Hepatocyte (in vitro differentiated cells): ENCODE measurements at regions not wholly inside any gene's neighbourhood (a gene's known extent, or its start where the extent isn't known, plus 50 kb on each side); places are given as distances from the start of the nearest gene placed in this dataset.

ENCODE experiments used
- EZH2phosphoT487 ChIP-seq: fragments of 200-600 bp; sonication (generic); IDR thresholded peaks from one replicate; pipeline ENCODE4 v1.6.1; 2018; ENCODE audit warnings: antibody characterized with exemption, mild to moderate bottlenecking, low read depth, moderate library complexity; ENCODE audit not compliant: unreplicated experiment, severe bottlenecking
- TF ChIP-seq, protein P1 (sequence below): fragments of 200-600 bp; sonication (generic); IDR thresholded peaks from 2 replicates; pipeline ENCODE4 v1.5.1; 2016; ENCODE audit warnings: antibody characterized with exemption, mild to moderate bottlenecking; ENCODE audit not compliant: poor library complexity

DNA sequence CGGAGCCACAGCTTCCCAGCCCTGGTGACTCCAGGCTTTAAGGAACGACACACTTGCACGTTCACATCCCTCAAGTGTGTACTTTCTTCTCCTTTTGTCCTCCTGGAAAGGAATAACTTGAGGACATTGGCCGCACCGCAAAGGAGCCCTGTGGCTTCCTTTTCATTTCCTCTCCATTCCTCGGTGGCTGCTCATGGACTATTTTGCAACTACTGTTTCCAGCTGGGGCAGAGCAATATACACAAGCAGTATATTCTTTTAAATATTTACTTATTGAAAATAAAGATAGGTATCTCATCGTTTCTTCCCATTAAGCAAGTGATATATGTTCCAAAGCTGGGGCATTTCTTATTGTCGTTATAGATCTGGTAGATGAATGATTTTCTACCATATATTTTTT is 97.2 kb upstream of the LYZL1 start:
- TF ChIP-seq, protein P1, sequence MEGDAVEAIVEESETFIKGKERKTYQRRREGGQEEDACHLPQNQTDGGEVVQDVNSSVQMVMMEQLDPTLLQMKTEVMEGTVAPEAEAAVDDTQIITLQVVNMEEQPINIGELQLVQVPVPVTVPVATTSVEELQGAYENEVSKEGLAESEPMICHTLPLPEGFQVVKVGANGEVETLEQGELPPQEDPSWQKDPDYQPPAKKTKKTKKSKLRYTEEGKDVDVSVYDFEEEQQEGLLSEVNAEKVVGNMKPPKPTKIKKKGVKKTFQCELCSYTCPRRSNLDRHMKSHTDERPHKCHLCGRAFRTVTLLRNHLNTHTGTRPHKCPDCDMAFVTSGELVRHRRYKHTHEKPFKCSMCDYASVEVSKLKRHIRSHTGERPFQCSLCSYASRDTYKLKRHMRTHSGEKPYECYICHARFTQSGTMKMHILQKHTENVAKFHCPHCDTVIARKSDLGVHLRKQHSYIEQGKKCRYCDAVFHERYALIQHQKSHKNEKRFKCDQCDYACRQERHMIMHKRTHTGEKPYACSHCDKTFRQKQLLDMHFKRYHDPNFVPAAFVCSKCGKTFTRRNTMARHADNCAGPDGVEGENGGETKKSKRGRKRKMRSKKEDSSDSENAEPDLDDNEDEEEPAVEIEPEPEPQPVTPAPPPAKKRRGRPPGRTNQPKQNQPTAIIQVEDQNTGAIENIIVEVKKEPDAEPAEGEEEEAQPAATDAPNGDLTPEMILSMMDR, result no peak
- TF ChIP-seq EZH2phosphoT487, result no peak
